Progenitor cell of endocrine pancreas (in vitro differentiated cells): ENCODE measurements at regions not wholly inside any gene's neighbourhood (a gene's known extent, or its start where the extent isn't known, plus 50 kb on each side); places are given as distances from the start of the nearest gene placed in this dataset.

Experiments used
- DNase-seq: peaks from one replicate; pipeline ENCODE4 v3.0.0; 2021; ENCODE audit warnings: low spot score; ENCODE audit not compliant: unreplicated experiment
- H3K27ac Mint-ChIP-seq: 2 replicates; pipeline ENCODE4 v1.8.0; 2021; ENCODE audit warnings: mild to moderate bottlenecking, moderate library complexity, mixed read lengths
- H3K27me3 Mint-ChIP-seq: 2 replicates; pipeline ENCODE4 v1.8.0; 2021; ENCODE audit warnings: mixed read lengths
- H3K36me3 Mint-ChIP-seq: 2 replicates; pipeline ENCODE4 v1.8.0; 2022; ENCODE audit warnings: mixed read lengths; ENCODE audit not compliant: insufficient read depth
- H3K4me1 Mint-ChIP-seq: 2 replicates; pipeline ENCODE4 v1.8.0; 2021; ENCODE audit warnings: low read depth, mixed read lengths
- H3K4me3 Mint-ChIP-seq: 2 replicates; pipeline ENCODE4 v1.8.0; 2021; ENCODE audit warnings: low read depth, mild to moderate bottlenecking, moderate library complexity, mixed read lengths
- H3K9me3 Mint-ChIP-seq: 2 replicates; pipeline ENCODE4 v1.8.0; 2021; ENCODE audit warnings: low read depth, mixed read lengths
- TF ChIP-seq, protein P1 (sequence below): fragments of 200-600 bp; sonication (generic); IDR thresholded peaks from one replicate; pipeline ENCODE4 v1.5.0; 2021; ENCODE audit warnings: antibody characterized with exemption, mild to moderate bottlenecking; ENCODE audit not compliant: unreplicated experiment

DNA sequence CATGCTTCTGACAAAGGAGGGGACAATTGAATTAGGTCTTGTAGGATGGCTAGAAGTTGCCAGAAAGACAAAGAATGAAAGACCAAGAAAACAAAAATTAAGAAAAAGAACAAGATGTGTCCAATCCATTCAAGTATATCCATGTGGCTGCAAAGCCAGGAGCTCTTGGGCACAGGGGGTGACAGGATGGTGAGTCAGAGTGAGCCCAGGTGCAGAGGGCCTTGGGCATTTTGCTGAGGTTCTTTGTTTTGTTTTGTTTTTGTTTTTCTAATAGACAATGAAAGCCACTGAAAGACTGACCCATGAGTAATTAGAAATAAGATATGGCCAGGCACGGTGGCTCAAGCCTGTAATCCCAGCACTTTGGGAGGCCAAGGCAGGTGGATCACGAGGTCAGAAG, 104.6 kb upstream of the KLHL29 start:
- peaks cover 3% of the 10 kb centered on the region for H3K9me3 Mint-ChIP-seq
- no peak overlapping the region for H3K27ac Mint-ChIP-seq
- peaks cover 10% of the 10 kb centered on the region for H3K27me3 Mint-ChIP-seq
- TF ChIP-seq, protein P1, sequence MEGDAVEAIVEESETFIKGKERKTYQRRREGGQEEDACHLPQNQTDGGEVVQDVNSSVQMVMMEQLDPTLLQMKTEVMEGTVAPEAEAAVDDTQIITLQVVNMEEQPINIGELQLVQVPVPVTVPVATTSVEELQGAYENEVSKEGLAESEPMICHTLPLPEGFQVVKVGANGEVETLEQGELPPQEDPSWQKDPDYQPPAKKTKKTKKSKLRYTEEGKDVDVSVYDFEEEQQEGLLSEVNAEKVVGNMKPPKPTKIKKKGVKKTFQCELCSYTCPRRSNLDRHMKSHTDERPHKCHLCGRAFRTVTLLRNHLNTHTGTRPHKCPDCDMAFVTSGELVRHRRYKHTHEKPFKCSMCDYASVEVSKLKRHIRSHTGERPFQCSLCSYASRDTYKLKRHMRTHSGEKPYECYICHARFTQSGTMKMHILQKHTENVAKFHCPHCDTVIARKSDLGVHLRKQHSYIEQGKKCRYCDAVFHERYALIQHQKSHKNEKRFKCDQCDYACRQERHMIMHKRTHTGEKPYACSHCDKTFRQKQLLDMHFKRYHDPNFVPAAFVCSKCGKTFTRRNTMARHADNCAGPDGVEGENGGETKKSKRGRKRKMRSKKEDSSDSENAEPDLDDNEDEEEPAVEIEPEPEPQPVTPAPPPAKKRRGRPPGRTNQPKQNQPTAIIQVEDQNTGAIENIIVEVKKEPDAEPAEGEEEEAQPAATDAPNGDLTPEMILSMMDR, result no peak
- H3K4me1 Mint-ChIP-seq, result no peaks in the 10 kb centered on the region
- no peaks in the 10 kb centered on the region for H3K36me3 Mint-ChIP-seq
- no peak overlapping the region for H3K4me3 Mint-ChIP-seq
- DNase-seq, result no peak

- DNase-seq, result no peak
- H3K4me3 Mint-ChIP-seq, result no peak overlapping the region
- TF ChIP-seq, protein P1, result no peak
- H3K27me3 Mint-ChIP-seq, result peaks cover 3% of the 10 kb centered on the region
- no peak overlapping the region for H3K27ac Mint-ChIP-seq
- no peaks in the 10 kb centered on the region for H3K36me3 Mint-ChIP-seq
- H3K9me3 Mint-ChIP-seq, result peaks cover 3% of the 10 kb centered on the region
- H3K4me1 Mint-ChIP-seq, result no peaks in the 10 kb centered on the region
Measured at GRCh38 chr2:23283653-23284052, 101.3 kb upstream of the KLHL29 start.

- no peaks in the 10 kb centered on the region for H3K36me3 Mint-ChIP-seq
- TF ChIP-seq, protein P1, result no peak
- H3K27ac Mint-ChIP-seq, result no peak overlapping the region
- H3K27me3 Mint-ChIP-seq, result peaks cover 3% of the 10 kb centered on the region
- no peak overlapping the region for H3K4me3 Mint-ChIP-seq
- DNase-seq, result no peak
- no peaks in the 10 kb centered on the region for H3K4me1 Mint-ChIP-seq
- peaks cover 3% of the 10 kb centered on the region for H3K9me3 Mint-ChIP-seq
Measured at GRCh38 chr2:23285091-23285800, 99.7 kb upstream of the KLHL29 start.

- TF ChIP-seq, protein P1, result no peak
- Mint-ChIP-seq H3K27ac (no peak overlapping the region), H3K9me3 (peaks cover 3% of the 10 kb centered on the region), H3K4me3 (no peak overlapping the region), H3K4me1 (no peaks in the 10 kb centered on the region), H3K36me3 (no peaks in the 10 kb centered on the region), H3K27me3 (peaks cover 3% of the 10 kb centered on the region)
- no peak for DNase-seq
Measured at GRCh38 chr2:23286031-23286757, 98.8 kb upstream of the KLHL29 start.

DNA sequence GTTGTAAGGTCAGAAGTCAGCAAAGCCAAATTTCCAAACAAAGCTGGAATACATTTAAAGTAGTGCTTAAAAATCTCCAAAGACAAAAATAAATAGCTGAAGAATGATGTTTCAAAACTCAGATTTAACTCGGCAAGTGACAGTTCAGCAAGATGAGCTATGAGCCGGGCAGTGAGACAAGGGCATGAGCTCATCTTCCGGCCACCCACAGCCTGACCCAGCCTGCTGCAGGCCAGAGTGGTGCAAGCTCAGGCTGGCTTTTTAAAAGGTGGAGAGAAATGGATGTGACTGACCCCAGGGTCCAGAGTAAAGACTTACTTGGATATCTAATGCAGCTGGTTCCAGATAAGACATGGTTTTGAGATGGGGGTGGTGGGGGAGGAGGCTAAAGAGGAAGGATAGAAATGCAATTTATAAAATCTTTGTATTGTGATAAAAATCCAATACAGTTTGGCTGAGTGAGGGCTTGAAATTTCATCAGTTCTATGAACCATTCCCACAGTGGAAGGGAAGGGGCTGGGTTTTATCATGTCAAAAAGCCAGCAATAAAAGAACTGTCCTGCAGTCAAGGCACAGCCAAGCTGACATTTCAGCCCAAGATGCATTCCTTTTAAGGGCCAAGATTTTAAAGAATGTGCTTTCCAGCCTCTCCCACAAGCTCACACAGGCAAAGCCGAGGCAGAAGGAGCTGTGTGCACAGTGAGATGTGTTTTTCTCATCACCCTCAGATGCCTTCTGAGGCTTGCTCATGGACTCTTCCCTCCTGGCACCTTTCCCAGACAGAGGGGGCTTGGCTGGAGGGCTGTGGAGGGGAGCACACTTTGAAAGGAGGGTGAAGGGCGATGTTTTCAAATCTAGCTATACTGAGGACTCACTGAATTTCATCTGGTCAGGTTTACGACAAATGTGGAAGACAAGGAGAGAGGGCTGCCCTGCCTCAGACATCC, 97.9 kb upstream of the KLHL29 start:
- H3K27ac Mint-ChIP-seq, result no peak overlapping the region
- DNase-seq, result no peak
- peaks cover 3% of the 10 kb centered on the region for H3K27me3 Mint-ChIP-seq
- TF ChIP-seq, protein P1, result no peak
- H3K9me3 Mint-ChIP-seq, result peaks cover 3% of the 10 kb centered on the region
- no peak overlapping the region for H3K4me3 Mint-ChIP-seq
- H3K36me3 Mint-ChIP-seq, result no peaks in the 10 kb centered on the region
- no peaks in the 10 kb centered on the region for H3K4me1 Mint-ChIP-seq
